GM19023 (cell line): ENCODE measurements at regions not wholly inside any gene's neighbourhood (a gene's known extent, or its start where the extent isn't known, plus 50 kb on each side); places are given as distances from the start of the nearest gene placed in this dataset.
A peak's percentile ranks its signal among the peaks of the same experiment; 100 is the strongest.

ENCODE experiments used
- ATAC-seq: cut with Tn5 transposase; IDR thresholded peaks from one replicate; pipeline ENCODE4 v1.9.1; 2021; ENCODE audit warnings: mild to moderate bottlenecking, moderate library complexity; ENCODE audit not compliant: unreplicated experiment

DNA sequence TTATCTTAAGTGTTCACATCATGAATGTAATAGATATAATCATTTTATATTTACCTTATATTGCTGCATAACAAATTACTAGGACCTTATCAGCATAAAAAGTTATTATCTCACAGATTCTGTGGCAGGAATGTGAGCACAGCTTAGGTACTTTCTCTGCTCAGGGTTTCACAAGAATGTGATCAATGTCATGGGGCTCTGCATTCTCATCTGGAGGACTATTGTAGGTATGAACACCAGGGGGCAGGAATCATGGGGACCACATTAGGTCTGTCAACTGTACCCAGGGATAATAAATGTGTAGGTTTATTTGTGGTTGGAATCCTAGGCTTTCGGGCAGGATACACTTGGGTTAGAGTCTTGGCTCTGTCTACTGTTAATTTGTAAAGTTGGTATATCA, 519.2 kb downstream of the ARAP2 start:
- ATAC-seq, result no peak

DNA sequence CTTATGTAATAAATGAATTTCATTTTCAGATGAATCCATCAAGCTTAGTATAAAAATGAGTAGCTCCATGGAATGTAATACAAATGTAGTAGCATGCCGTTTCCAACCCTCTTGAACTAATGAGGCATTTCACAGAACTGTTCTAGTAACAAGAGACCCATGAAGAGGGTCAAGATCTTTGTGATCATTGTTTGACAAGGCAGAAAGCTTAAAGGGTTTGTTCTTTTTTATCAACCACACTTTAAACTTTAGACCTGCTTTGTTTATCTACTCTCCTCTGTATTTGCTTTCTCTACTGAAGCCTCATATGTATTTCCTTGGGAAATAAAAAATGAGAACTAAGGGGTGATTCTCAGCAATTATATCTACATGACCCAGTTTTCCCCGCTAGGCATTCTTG, 513.9 kb downstream of the ARAP2 start:
- no peak for ATAC-seq

DNA sequence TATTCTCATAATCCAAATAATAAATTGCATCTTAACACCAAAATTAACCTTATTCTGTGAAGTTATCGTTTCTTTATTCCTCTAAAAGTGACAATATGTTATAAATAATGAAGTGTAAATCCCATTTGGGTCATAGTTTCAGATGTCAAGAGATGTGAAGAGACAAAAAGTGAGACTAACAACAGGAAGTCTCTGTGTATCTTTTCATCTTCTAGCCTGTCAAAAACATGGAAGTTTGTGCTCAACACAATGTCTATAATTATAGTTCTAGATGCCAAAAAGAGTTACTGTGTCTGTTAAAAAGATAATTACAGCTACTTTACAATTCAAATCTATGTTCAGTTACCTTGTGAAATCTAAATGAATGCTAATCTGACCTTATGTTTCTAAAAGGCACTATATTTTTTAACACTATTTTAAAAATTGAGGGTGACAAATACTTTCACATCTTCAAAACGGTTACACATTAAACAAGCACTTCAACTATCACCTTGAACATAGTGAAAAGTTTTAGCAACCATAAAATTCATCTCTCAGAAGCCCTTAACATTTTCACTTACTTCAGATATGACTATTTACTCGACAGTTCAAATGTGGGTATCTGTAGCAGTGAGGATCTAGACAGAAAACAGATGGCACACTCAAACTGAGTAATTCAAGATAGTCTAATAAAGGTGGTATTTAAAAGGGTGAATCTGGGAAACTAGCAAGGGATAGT, 509.8 kb downstream of the ARAP2 start:
- ATAC-seq, result peak; percentile 55

DNA sequence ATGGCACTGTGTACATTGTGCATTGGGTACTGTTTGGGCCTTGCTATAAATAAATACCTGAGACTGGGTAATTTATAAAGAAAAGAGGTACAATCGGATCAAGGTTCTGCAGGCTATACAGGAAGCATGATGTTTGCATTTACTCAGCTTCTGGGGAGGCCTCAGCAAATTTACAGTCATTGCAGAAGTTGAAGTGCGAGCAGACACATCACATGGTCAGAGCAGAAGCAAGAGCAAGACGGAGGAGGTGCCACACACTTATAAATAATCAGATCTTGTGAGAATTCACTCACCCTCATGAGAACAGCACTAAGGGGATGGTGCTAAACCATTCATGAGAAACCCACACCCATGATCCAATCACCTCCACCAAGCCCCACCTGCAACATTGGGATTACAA, 505.0 kb downstream of the ARAP2 start:
- ATAC-seq, result peak; percentile 64

DNA sequence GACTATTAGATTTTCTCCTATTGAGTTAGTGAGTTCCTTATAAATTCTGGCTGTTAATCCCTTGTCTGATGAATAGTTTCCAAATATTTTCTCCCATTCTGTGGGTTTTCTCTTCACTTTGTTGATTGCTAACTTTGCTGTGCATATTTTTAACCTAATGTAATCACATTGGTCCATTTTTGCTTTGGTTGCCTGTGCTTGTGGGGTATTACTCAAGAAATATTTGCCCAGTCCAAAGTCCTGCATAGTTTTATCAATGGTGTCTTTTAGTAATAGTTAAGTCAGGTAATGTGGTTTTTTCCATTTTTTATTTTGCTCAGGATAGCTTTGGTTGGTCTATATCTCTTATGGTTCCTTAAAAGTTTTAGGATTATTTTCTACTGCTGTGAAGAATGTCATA, 490.3 kb downstream of the ARAP2 start:
- no peak for ATAC-seq

DNA sequence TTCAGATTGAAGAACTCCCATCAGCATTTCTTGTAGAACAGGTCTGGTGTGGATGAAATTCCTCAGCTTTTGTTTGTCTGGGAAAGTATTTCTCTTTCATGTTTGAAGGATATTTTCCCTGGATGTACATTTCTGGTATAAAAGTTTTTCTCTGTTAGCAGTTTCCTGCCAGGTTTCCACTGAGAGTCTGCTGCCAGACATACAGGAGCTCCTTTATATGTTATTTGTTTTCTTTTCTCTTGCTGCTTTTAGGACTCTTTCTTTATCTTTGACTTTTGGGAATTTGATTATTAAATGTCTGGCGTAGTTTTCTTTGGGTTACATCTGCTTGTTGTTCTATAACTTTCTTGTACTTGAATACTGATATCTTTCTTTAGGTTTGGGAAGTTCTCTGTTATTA, 486.5 kb downstream of the ARAP2 start:
- ATAC-seq, result no peak

DNA sequence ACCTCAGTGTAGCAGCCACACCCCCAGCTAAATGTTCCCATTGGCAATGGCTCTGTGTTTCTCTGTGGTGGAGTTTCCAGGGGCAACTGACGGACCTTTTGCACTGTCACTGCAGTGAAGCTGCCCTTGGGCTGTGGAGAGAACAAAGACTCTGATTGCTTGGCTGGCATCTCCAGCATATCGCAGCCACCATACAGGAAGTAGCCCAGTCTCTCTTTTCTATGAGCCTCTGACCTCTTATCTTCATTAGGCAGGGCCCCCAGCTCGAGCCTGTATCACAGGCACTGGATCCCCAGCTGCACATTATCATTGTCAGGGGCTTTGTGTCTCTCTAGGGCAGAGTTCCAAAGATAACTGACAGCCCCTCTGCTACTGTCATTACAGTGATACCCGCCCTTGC, 483.5 kb downstream of the ARAP2 start:
- ATAC-seq, result no peak

DNA sequence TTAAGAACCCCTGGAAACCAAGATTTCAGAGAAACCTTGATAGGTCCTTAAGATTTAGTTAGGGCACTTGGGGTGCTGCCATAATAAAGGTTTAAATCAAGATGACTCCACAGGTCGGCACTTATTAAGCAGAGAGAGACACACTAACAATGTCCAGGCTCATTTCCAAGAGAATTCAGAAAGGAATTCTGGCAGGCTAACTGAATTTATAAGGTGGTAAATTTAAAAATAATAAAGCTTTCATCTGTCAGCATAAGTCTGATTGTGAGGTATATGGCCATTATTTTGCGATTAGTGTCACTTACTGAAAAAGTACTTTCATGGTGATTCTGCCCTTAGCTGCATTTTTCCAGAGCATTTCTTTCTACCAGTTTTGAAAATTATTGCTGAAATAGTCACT, 472.7 kb downstream of the ARAP2 start:
- no peak for ATAC-seq

DNA sequence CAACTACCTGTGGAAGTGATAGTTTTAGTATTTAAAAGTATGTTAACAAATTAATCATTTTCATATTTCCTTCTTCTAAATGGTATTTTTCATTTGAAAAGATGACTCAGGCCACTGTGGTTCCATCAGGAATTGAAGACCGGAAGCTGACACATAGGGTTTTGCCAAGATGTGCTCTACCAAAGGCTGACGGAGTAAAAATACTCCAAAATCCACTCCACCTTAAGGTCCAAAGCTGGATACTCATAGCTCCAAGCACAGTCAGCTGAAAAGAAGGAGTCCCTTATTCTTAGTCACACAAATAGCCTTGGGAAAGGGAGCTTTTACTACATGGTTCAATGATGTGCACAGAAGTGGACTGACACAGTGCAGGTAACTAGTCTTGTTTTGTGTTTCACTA, 472.0 kb downstream of the ARAP2 start:
- ATAC-seq, result no peak

DNA sequence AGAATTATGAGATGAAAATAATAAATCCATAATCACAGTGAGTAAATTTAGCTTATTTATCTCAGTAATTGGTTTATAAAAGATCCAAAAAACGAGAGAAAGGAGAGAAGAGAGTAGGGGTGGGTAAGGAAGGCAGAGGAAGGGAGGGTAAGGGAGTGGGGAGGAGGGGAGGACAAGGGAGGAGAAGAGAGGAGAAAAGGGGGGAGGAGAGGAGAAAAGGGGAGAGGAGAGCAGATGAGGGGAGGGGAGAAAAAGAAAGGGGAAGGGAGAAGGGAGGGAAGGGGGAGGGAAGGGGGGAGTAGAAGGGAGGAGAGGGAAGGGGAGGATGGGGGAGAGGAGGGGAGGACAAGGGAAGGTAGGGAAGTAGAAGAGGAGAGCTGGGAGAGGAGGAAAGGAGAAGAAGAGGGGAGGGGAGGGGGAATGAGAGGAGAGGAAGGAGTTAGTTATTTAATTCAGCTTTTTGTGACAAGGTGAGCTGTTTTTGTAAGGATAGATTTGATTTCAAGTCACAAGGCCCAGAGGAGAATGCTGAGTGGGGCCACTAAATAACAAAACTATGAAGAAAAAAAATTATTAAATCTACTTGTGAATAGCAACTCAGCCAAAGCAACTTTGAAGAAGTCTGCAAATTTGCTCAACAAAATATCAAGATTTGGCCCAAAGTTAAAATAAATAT, 454.3 kb downstream of the ARAP2 start:
- no peak for ATAC-seq

DNA sequence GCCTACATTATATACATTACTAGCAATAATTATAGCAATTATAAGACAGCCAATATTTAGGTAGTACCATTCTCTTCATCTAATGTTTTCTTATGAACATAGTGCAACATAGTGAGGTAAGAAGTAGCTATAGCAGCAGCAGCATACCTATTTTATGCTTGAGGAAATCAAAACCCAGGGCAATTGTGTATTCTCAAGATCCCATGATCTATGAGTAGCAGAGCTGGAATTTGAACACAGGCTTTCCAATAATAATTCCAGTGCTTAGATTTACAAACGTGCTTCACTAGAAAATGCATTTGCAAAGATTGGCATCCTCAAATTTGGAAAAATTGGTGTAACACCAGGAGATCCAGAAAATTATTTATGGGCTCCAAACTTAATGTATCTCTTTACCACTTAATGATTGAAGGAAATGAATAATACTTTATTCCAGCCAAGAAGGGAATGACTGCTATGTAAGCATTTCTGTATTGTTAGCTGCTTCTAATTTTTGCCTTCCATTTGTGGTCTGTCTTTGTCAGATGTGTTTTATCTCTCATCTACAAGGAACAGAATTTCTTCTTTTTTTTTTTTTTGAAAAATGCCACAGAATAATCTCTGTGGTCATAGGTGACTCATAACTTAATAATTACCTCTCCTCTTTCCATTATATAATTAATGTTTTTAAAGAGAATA, 451.1 kb downstream of the ARAP2 start:
- no peak for ATAC-seq

DNA sequence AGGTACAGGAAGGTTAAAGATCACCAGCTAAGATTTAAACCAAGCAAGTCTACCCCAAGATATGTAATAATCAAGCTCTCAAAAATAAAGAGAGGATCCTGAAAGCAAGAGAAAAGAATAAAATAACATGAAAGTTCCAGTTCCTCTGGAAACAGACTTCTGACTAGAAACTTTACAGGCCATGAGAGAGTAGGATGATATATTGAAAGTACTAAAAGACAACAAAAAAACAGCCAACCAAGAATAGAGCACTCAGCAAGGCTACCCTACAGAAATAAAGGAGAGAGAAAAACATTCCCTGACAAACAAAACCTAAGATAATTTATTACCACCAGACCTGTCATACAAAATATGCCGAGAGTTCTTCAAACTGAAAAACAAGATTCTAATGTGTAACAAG, 450.5 kb downstream of the ARAP2 start:
- ATAC-seq, result no peak

DNA sequence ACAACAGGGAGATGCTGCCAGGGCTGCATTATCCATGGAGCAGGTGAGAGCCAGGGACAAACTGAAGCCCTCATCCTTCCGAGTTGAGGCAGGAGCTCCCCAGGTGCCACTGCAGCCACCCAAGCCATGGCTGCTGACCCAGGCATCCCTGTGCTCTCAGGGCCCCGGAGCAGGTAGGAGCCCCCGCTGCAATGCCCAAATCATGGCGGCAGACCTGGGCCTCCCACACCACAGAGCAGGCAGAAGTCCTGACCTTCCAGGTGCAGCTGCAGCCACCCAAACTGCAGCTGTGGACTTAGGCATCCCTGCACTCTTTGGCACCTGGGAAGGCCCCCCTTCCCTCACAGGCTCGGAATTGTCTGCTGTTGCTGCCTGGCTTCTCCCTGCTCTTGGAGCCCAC, 443.6 kb downstream of the ARAP2 start:
- no peak for ATAC-seq

DNA sequence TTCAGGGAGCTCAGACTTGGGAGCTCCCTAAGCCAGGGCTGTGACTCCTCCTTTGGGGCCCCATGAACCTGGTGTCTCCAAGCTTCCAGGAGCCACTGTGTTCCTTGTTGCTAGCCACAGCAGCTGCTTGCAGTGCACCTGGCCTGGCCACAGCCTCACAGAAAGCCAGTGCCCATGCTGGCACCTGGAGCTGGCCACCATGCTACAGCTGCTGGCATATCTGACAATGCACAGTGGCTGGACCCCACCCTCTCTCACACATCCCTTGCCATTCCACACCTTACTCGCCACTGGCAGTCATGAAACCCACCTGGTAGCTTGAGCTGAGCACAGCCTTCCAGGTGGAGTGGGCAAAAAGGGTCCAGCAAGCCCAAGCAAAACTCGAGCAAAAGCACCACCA, 441.7 kb downstream of the ARAP2 start:
- ATAC-seq, result no peak

DNA sequence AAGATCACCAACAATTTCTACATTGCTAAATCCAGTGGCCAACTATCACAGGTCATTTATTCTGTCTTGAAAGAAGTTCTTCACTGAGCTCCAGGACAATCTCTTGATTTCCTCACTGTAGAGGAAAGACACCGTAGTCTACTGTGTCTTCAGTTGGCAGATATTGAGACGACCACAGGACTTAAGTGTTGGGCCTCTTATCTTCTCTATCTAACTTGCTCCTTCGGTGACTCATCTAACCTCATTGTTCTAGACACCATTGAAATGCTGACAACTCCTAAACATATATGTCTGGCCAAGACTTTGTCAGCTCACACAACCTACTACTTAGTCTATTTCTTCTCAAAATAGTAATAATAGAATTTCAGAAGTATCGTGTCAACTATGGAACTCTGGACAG, 425.8 kb downstream of the ARAP2 start:
- ATAC-seq, result no peak

DNA sequence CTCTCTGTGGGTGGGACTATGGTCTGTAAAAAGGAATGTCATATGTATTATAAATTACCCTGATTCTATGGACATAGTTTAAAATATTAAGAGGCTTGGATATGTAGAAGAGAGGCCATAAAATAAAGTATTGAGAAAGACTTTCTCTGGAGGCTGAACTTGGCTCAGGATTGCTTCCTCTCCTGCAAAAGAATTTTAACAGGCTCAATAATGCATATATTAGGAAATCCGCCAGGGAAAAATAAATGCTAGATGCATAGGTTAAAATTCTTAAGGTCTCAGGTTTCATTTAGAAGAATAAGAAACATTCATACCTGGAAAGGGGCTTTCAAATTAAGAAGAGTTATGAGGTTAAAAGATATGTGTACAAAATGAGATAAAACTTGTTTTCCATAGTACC, 424.3 kb downstream of the ARAP2 start:
- no peak for ATAC-seq

DNA sequence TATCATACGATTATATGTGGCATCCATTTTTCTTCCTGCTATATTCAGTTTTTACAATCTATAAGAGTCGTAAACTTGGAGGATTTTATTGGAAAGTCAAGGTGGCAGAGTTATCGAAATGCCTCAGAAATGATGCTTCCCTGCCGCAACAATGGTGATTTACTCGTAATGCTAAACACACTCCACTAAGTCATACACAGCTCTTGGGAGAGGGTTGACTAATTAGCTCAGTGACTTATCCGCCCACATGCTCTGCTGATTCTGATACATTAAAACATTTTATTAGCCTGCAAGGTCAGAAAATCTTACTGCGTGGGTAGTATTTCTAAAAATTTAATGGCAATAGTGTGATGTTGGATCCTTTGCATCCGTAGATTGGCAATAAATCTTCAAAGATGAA, 420.1 kb downstream of the ARAP2 start:
- no peak for ATAC-seq

DNA sequence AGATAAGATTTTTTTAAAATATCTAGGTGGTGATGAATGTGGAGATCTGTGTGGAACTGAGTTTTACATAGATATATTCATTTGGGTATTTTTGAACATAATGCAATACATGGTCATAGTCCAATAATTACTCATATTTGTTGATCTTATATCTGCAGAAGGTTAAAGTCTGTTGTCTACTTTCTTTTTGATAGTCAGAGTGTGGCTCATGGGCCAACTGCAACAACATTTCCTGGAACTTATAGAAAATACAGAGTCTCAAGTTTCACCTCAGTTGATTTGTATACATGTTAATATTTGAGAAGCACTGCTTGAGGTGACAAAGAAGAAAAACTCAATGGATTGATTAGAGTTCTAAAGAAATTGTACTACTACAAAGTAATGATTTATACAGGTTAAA, 408.4 kb downstream of the ARAP2 start:
- no peak for ATAC-seq

DNA sequence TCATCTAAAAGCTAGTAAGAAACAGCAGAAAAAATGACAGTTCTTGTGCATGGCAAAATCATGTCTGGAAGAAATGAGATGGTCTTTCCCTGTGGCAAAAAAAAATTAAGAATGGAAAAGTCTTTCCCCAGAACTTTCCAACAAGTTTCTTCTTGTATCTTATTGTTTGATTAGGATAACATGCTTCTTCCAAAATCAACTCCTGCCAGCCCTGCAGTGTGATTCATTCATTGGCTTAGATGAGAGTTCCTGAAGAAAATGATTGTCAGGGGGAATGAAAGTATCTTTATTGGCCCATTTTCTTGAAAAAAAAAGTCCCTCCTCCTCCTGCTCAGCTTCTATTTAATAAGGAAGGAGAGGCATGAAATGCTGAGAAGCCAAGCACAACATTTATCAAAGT, 407.7 kb downstream of the ARAP2 start:
- no peak for ATAC-seq

DNA sequence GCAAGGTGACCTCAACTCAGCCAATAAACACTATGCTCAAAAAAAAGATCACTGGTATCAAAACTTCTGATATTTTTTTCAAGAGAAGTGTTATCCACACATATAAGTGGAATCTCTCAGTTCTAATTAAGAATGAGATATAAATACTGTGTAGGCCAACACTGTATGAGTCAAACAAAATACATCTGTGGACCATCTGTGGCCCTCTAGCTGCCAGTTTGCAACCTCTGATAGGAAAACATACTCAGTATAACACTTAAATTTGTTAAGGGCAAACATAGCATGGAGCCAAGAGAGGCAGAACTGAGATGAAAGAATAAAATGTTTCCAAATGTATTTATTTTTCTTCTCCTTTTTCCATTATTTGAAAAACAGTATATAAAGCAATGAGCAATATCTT, 377.3 kb downstream of the ARAP2 start:
- no peak for ATAC-seq

DNA sequence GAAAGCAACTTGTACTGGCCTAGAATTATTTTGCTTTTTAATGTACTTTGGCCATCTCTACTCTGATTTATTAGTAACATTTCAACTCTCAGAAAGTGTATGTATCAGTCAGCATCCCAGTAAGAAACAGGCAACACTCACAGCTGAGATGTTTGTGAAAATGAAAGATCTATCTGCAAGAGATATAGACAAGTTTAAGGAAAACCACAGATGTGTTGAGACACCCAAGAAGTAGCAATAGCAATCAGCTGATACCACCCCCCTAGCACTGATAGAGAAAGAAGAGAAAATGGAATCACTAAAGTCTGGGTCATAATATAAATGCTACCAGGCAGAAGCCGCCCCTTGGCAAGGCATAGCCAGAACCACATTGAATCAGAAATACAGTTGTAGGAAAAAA, 372.0 kb downstream of the ARAP2 start:
- no peak for ATAC-seq

DNA sequence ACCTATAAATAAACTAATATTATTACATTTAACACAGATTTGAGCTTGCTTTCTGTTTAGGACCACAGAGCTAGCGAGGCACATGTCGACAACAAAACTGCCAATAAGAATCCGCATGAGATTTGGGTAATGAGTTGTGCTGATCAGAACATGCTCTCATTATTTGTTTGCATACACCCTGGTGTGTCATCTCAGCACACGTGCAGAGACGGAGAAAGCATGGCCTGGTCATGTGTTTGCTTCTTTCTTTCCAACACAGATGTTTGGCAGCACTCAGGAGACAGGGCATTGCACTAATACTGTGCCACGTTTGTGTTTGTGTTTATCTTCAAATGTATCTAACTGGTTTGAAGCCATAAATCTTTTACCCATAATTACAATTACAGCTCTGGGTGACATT, 364.8 kb downstream of the ARAP2 start:
- ATAC-seq, result no peak
